Kidney epithelial cell (primary cell): ENCODE measurements at regions not wholly inside any gene's neighbourhood (a gene's known extent, or its start where the extent isn't known, plus 50 kb on each side); places are given as distances from the start of the nearest gene placed in this dataset.

Experiments used
- DNase-seq: peaks from one replicate; pipeline ENCODE4 v3.0.0-alpha.2; 2010; ENCODE audit warnings: low read depth
- H3K27me3 ChIP-seq: 2 replicates; pipeline ENCODE4 v1.6.0; 2011; ENCODE audit warnings: low read length; ENCODE audit not compliant: control insufficient read depth, insufficient read depth
- H3K36me3 ChIP-seq: 2 replicates; pipeline ENCODE4 v1.5.1; 2011; ENCODE audit warnings: low read length; ENCODE audit not compliant: control insufficient read depth, insufficient read depth
- H3K4me3 ChIP-seq: 2 replicates; pipeline ENCODE4 v1.5.1; 2011; ENCODE audit warnings: low read depth, mild to moderate bottlenecking, control low read depth, low read length
- TF ChIP-seq, protein P1 (sequence below): IDR thresholded peaks from 2 replicates; pipeline ENCODE4 v1.5.1; 2011; ENCODE audit warnings: mild to moderate bottlenecking, moderate library complexity, low read length, control low read depth, inconsistent platforms; ENCODE audit not compliant: insufficient read depth, poor library complexity, severe bottlenecking

DNA sequence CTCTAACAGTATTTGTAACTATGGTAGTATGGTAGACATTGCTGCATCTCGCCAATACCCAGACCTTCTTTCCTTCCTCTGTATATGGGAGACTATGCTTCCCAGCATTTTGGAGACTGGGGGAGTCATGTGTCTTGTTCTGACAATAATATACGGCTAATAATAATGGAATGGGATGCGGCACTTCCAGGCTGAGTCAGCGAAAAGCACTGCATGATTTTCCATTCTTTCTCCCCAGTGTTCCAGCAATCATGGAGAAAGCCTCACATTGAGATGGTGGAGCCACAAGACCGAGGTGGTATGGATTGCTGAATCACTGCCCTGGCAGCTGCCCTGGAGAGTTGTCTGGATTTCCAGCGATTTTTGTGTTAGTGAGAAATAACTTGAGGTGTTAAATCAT is 77.1 kb upstream of the FIBIN start:
- Histone ChIP-seq H3K4me3 (no peak overlapping the region), H3K36me3 (no peaks in the 10 kb centered on the region), H3K27me3 (no peaks in the 10 kb centered on the region)
- DNase-seq, result no peak
- TF ChIP-seq, protein P1, sequence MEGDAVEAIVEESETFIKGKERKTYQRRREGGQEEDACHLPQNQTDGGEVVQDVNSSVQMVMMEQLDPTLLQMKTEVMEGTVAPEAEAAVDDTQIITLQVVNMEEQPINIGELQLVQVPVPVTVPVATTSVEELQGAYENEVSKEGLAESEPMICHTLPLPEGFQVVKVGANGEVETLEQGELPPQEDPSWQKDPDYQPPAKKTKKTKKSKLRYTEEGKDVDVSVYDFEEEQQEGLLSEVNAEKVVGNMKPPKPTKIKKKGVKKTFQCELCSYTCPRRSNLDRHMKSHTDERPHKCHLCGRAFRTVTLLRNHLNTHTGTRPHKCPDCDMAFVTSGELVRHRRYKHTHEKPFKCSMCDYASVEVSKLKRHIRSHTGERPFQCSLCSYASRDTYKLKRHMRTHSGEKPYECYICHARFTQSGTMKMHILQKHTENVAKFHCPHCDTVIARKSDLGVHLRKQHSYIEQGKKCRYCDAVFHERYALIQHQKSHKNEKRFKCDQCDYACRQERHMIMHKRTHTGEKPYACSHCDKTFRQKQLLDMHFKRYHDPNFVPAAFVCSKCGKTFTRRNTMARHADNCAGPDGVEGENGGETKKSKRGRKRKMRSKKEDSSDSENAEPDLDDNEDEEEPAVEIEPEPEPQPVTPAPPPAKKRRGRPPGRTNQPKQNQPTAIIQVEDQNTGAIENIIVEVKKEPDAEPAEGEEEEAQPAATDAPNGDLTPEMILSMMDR, result no peak

DNA sequence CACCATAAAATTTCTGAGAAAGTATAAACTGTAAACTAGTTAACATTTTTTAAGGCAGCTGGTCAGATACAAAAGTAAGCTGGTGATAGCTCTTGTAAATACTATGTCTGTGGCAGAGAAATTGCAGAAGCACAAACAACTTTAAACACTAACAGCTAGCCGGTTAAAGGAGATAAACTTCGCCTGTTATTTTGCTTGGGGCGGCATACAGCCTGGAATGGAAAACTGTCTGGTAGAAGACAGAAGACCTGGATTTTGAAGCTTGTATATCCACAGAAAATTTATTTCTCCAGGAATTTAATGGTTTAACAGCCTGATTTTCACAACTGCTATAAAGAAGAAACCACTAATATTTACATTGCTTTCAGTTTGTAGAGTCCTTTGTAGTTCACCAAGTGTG is 65.3 kb upstream of the FIBIN start:
- no peaks in the 10 kb centered on the region for H3K36me3 ChIP-seq
- no peak overlapping the region for H3K4me3 ChIP-seq
- no peaks in the 10 kb centered on the region for H3K27me3 ChIP-seq
- TF ChIP-seq, protein P1, result no peak
- no peak for DNase-seq

DNA sequence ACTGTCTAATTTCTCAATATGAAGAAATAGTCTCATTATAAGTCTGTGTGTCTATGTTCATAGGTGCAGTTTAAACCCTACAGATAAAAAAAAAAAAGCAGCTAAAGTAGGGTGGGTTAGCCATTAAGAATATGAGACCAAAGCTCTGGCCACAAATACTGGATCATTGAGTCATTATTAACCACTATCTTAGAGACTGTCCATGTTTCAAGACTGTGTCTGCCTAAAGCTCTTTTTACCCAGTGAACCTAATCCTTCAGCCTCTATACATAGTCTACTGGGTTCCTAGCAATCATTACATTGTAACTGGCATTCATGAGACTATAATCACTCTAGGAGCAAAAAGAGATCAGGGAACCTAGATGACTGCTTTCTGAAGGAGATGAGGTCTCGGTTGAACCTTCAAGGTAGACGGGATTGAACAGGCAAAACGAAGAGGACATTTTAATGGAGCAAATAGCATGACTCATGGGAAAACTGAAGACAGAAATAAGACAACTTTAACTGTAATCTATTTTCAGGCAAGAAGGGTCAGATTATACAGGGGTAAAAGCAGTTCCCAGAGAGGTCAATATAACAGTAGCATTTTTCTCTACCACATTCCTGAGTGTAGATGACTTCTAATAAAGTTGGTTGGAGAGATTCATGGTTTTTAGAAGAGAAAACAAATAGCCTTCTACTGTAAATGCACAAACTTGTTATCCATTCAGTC is 64.0 kb upstream of the FIBIN start:
- H3K4me3 ChIP-seq, result no peak overlapping the region
- H3K27me3 ChIP-seq, result no peaks in the 10 kb centered on the region
- H3K36me3 ChIP-seq, result no peaks in the 10 kb centered on the region
- no peak for DNase-seq
- TF ChIP-seq, protein P1, result no peak

DNA sequence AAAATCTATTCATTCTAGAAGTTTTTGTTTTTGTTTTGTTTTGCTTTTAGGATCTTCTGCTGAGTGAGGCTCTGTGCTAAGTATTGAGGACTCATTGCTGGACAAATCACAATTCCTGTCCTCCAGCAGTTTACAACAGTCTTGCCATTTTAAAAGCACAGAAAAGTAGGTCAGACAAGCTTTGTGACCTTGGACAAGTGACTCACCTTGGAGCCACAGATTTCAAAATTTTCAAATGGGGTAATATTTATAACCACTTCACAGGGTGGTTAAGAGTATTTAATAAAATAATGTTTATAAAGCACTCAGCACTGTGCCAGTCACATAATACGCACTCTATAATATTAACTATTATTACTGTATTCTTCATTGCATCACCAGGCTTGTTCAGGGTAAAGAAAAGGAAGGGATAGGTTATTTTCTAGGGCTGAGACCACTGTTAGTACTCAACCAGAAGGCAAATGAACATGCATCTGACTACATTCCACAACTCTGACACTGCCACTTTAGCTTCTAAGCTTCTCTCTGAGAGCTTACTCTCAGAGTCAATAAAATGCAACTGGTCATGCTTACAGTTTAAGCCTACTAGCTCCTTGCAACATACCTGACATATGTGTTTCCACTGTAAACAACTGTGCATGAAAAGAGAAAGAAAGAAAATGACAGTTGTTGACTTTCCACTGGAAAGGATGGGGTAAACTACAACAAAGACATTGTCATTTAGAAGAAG is 63.2 kb upstream of the FIBIN start:
- TF ChIP-seq, protein P1, result no peak
- H3K4me3 ChIP-seq, result no peak overlapping the region
- no peak for DNase-seq
- H3K36me3 ChIP-seq, result no peaks in the 10 kb centered on the region
- H3K27me3 ChIP-seq, result no peaks in the 10 kb centered on the region

DNA sequence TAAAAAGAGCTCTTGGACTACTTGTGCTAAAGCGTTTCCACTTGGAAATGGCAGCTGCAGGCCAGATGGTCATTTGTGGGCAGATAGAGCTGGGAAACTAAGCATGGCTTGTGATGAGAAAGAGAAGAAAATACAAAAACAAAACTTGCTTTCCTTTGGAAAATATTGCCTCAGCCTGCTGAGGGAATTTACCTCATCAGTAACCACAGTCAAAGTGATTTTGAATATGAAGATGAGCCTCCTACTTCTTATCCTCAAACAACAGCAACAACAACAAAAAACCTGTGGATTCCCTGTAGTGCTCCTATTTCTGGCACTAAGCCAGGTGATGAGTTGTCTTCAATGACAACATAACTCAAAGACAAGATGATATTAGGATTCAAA is 62.7 kb upstream of the FIBIN start:
- Histone ChIP-seq H3K27me3 (no peaks in the 10 kb centered on the region), H3K4me3 (no peak overlapping the region), H3K36me3 (no peaks in the 10 kb centered on the region)
- no peak for DNase-seq
- TF ChIP-seq, protein P1, result no peak
